ENCODE measurements at regions not wholly inside any gene's neighbourhood (a gene's known extent, or its start where the extent isn't known, plus 50 kb on each side); places are given as distances from the start of the nearest gene placed in this dataset.

GRCh38 chr1:209227941-209228340, 355.6 kb upstream of the CAMK1G start:
- DNase-seq (ENCODE audit: low spot score) = peak; percentile 66
- no peak for ATAC-seq
- H3K4me2 ChIP-seq = peak overlapping the region; percentile 13; the same call in 1 of the 2 replicates
- H2AFZ ChIP-seq = no peak overlapping the region
- no peaks in the 10 kb centered on the region for H3K36me3 ChIP-seq (ENCODE audit: insufficient read depth)
- H3K4me3 ChIP-seq = no peak overlapping the region
- Mint-ChIP-seq H3K4me3 (no peak overlapping the region), H3K27ac (no peak overlapping the region), H3K9me3 (peaks cover 15% of the 10 kb centered on the region), H3K27me3 (ENCODE audit: insufficient read depth, low read depth, poor library complexity) (peaks cover 6% of the 10 kb centered on the region), H3K36me3 (ENCODE audit: low read depth) (peaks cover 4% of the 10 kb centered on the region; the same call in 2 of the 3 replicates), H3K4me1 (peaks cover 16% of the 10 kb centered on the region)
- H3K9me2 ChIP-seq (ENCODE audit: insufficient read depth) = peaks cover 7% of the 10 kb centered on the region; the same call in 1 of the 2 replicates
- no peaks in the 10 kb centered on the region for H3K79me2 ChIP-seq (replicated peaks; ENCODE audit: insufficient read depth)
- peaks cover 16% of the 10 kb centered on the region for H3K4me1 ChIP-seq (ENCODE audit: insufficient read depth)
- H3K27ac ChIP-seq (ENCODE audit: low read depth) = no peak overlapping the region
- H3F3A ChIP-seq (replicated peaks; ENCODE audit: low read depth) = no peaks in the 10 kb centered on the region
- TF ChIP-seq NANOG (IDR thresholded peaks at IDR 0.05; ENCODE audit: borderline replicate concordance) (no peak), ZNF331 (CRISPR knock-in tag; IDR thresholded peaks at IDR 0.05; ENCODE audit: low read depth) (no peak), JUNB (IDR thresholded peaks at IDR 0.05; ENCODE audit: unreplicated experiment) (no peak), REST (IDR thresholded peaks at IDR 0.05; ENCODE audit: unreplicated experiment) (no peak), ZNF114 (CRISPR knock-in tag; IDR thresholded peaks at IDR 0.05) (no peak), ZNF462 (CRISPR knock-in tag; IDR thresholded peaks at IDR 0.05) (no peak), POLR2AphosphoS5 (IDR thresholded peaks at IDR 0.05; ENCODE audit: low read depth) (no peak), ETS1 (IDR thresholded peaks at IDR 0.05) (no peak), EZH2 (IDR thresholded peaks at IDR 0.05; ENCODE audit: low read depth, unreplicated experiment) (no peak), EZH2phosphoT487 (IDR thresholded peaks at IDR 0.05; ENCODE audit: unreplicated experiment) (no peak), CTCF (conservative IDR thresholded peaks at IDR 0.05; ENCODE audit: low read depth in 2 of 2) (no peak)
- no peaks in the 10 kb centered on the region for H3K27me3 ChIP-seq (ENCODE audit: insufficient read depth)
- H4K20me1 ChIP-seq (replicated peaks; ENCODE audit: insufficient read depth) = no peaks in the 10 kb centered on the region

Data from GM23338 (cell line).